Lung (tissue), 11 donors: ENCODE measurements at regions not wholly inside any gene's neighbourhood (a gene's known extent, or its start where the extent isn't known, plus 50 kb on each side); places are given as distances from the start of the nearest gene placed in this dataset.

Source experiments
- ATAC-seq: fragments of 200-7000 bp; cut with Tn5 transposase; one replicate; pipeline ENCODE4 v1.9.1; 2020; ENCODE audit warnings: moderate number of reproducible peaks; ENCODE audit not compliant: insufficient read depth, low FRiP score
- DNase-seq, 3 donors: peaks; one replicate each; pipeline ENCODE4 v3.0.0-alpha.2; 2013 to 2017
- H3K27ac ChIP-seq, 2 donors: one replicate each; pipeline ENCODE4 v1.5.1; 2013; ENCODE audit warnings: mild to moderate bottlenecking in 2 of 2, moderate library complexity in 2 of 2, control low read depth in 1 of 2, inconsistent platforms in 1 of 2, low read depth in 1 of 2, low read length in 1 of 2
- H3K27me3 ChIP-seq, 3 donors: one replicate each; pipeline ENCODE4 v1.5.1; 2013; ENCODE audit warnings: low read length in 2 of 3; ENCODE audit not compliant: control insufficient read depth in 3 of 3, insufficient read depth in 3 of 3
- H3K36me3 ChIP-seq, 4 donors: one replicate each; pipeline ENCODE4 v1.5.1; 2013; ENCODE audit warnings: low read length in 4 of 4, mild to moderate bottlenecking in 1 of 4, moderate library complexity in 1 of 4; ENCODE audit not compliant: control insufficient read depth in 4 of 4, insufficient read depth in 4 of 4
- H3K4me1 ChIP-seq, 5 donors: one replicate each; pipeline ENCODE4 v1.5.1; 2013; ENCODE audit warnings: low read length in 5 of 5, mild to moderate bottlenecking in 2 of 5, moderate library complexity in 1 of 5; ENCODE audit not compliant: control insufficient read depth in 5 of 5, insufficient read depth in 5 of 5
- H3K4me3 ChIP-seq: one replicate; pipeline ENCODE4 v1.5.1; 2013; ENCODE audit warnings: mild to moderate bottlenecking, control low read depth, moderate library complexity
- H3K9ac ChIP-seq, 2 donors: one replicate each; pipeline ENCODE4 v1.5.1; 2013; ENCODE audit warnings: low read length in 2 of 2, control low read depth in 1 of 2; ENCODE audit not compliant: insufficient read depth in 1 of 2
- H3K9me3 ChIP-seq, 4 donors: one replicate each; pipeline ENCODE4 v1.5.1; 2013; ENCODE audit warnings: low read length in 3 of 4, mild to moderate bottlenecking in 1 of 4, moderate library complexity in 1 of 4; ENCODE audit not compliant: control insufficient read depth in 4 of 4, insufficient read depth in 3 of 4
- CTCF ChIP-seq: IDR thresholded peaks from 2 replicates; pipeline ENCODE4 v1.5.1; 2012; ENCODE audit warnings: mild to moderate bottlenecking; ENCODE audit errors: control extremely low read depth, extremely low read depth
- WGBS, 2 donors: extraction: QIAGEN DNeasy Blood & Tissue Kit; methylation state at CpG; one replicate each; pipeline ENCODE4 v1.1.7; 2013; 5-methylcytosine and 5-hydroxymethylcytosine counted together
- donor health status: control.
- donor health status: control.
- donor health status: Bipolar disorder and iron deficiency.
- donor health status: healthy.
- donor health status: DM: yes; HTN: yes; CAD: no.

- H3K9ac ChIP-seq, result no peak overlapping the region
- H3K4me3 ChIP-seq, result no peak overlapping the region
- H3K9me3 ChIP-seq, result no peaks in the 10 kb centered on the region
- no peak for DNase-seq
- H3K27me3 ChIP-seq, result no peaks in the 10 kb centered on the region
- peaks cover 0 to 55% (median 3%) of the 10 kb centered on the region in 5 donors for H3K4me1 ChIP-seq
- no peak overlapping the region for H3K27ac ChIP-seq
- TF ChIP-seq CTCF, result no peak
- no peak for ATAC-seq
- WGBS, 2 donors, result 88 to 93% methylated on average over 3 of the region's 3 CpGs
- no peaks in the 10 kb centered on the region for H3K36me3 ChIP-seq
These were observed 190.6 kb downstream of the PHLDA1 start for GRCh38 chr12:75840994-75841355.

GRCh38 chr12:75838309-75838708 is 193.3 kb downstream of the PHLDA1 start:
- H3K27me3 ChIP-seq, result no peaks in the 10 kb centered on the region
- ATAC-seq (no peak), DNase-seq (no peak)
- WGBS, 2 donors, result 73 to 79% methylated on average over 3 of the region's 3 CpGs
- TF ChIP-seq CTCF, result no peak
- H3K9me3 ChIP-seq, result no peaks in the 10 kb centered on the region
- no peak overlapping the region for H3K4me3 ChIP-seq
- H3K27ac ChIP-seq, result no peak overlapping the region
- no peak overlapping the region for H3K9ac ChIP-seq
- H3K36me3 ChIP-seq, result no peaks in the 10 kb centered on the region
- peaks cover 0 to 48% (median 3%) of the 10 kb centered on the region in 5 donors for H3K4me1 ChIP-seq

DNA sequence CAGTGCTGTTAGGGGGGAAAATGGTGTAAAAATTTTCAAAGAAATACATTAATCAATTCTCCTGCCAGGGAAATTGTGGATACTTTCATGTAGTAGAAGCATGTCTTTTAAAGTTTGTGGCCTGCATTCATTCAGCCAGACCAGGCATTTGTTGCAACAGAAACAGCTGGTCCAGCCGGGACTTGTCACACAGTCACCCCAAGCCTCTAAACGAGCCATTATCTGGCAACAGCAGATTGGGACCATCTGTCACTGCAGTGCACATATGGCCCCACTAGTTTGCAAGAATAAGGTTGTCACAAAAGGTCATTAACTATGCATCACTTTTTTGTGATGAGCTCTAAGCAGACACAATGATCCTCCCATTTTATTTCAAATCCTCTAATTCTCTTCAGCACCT is 193.9 kb downstream of the PHLDA1 start:
- Histone ChIP-seq H3K36me3 (no peaks in the 10 kb centered on the region), H3K9me3 (no peaks in the 10 kb centered on the region), H3K9ac (no peak overlapping the region), H3K27me3 (no peaks in the 10 kb centered on the region), H3K4me3 (no peak overlapping the region), H3K27ac (no peak overlapping the region), H3K4me1 (peaks cover 0 to 48% (median 3%) of the 10 kb centered on the region in 5 donors)
- DNase-seq, result peak; percentile 95 to 99 (median 98)
- no peak for ATAC-seq
- TF ChIP-seq CTCF, result no peak
- 75 to 87% methylated on average over 2 of the region's 2 CpGs for WGBS, 2 donors

- Histone ChIP-seq H3K27ac (no peak overlapping the region), H3K4me1 (peaks cover 0 to 41% (median 3%) of the 10 kb centered on the region in 5 donors), H3K27me3 (no peaks in the 10 kb centered on the region), H3K9ac (no peak overlapping the region), H3K36me3 (no peaks in the 10 kb centered on the region), H3K4me3 (no peak overlapping the region), H3K9me3 (no peaks in the 10 kb centered on the region)
- DNase-seq, result peak in 1 of 3 donors; percentile 43
- no peak for TF ChIP-seq CTCF
- ATAC-seq, result no peak
These were observed 195.0 kb downstream of the PHLDA1 start for GRCh38 chr12:75836533-75836932.
